ENCODE measurements at regions not wholly inside any gene's neighbourhood (a gene's known extent, or its start where the extent isn't known, plus 50 kb on each side); places are given as distances from the start of the nearest gene placed in this dataset.

GRCh38 chr11:92916299-92916698 is 53.2 kb upstream of the MTNR1B start:
- Mint-ChIP-seq H3K27ac (ENCODE audit: unreplicated experiment) (no peak overlapping the region), H3K4me3 (ENCODE audit: unreplicated experiment) (no peak overlapping the region), H3K4me1 (ENCODE audit: low read depth) (no peaks in the 10 kb centered on the region), H3K27me3 (ENCODE audit: low read depth) (peaks cover 8% of the 10 kb centered on the region), H3K9me3 (ENCODE audit: low read depth) (no peaks in the 10 kb centered on the region), H3K36me3 (ENCODE audit: low read depth) (no peaks in the 10 kb centered on the region)
- TF ChIP-seq, protein P1, sequence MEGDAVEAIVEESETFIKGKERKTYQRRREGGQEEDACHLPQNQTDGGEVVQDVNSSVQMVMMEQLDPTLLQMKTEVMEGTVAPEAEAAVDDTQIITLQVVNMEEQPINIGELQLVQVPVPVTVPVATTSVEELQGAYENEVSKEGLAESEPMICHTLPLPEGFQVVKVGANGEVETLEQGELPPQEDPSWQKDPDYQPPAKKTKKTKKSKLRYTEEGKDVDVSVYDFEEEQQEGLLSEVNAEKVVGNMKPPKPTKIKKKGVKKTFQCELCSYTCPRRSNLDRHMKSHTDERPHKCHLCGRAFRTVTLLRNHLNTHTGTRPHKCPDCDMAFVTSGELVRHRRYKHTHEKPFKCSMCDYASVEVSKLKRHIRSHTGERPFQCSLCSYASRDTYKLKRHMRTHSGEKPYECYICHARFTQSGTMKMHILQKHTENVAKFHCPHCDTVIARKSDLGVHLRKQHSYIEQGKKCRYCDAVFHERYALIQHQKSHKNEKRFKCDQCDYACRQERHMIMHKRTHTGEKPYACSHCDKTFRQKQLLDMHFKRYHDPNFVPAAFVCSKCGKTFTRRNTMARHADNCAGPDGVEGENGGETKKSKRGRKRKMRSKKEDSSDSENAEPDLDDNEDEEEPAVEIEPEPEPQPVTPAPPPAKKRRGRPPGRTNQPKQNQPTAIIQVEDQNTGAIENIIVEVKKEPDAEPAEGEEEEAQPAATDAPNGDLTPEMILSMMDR (IDR thresholded peaks at IDR 0.05): no peak
- no peak for DNase-seq (ENCODE audit: low spot score)

- H3K27me3 Mint-ChIP-seq (ENCODE audit: low read depth): peaks cover 15% of the 10 kb centered on the region
- TF ChIP-seq, protein P1 (IDR thresholded peaks at IDR 0.05): no peak
These were observed 51.5 kb upstream of the MTNR1B start for GRCh38 chr11:92917927-92918326.

GRCh38 chr11:92919048-92919447 is 50.4 kb upstream of the MTNR1B start:
- Mint-ChIP-seq H3K27me3 (ENCODE audit: low read depth) (peaks cover 16% of the 10 kb centered on the region), H3K4me1 (ENCODE audit: low read depth) (no peaks in the 10 kb centered on the region), H3K9me3 (ENCODE audit: low read depth) (no peaks in the 10 kb centered on the region), H3K36me3 (ENCODE audit: low read depth) (no peaks in the 10 kb centered on the region), H3K4me3 (ENCODE audit: unreplicated experiment) (no peak overlapping the region), H3K27ac (ENCODE audit: unreplicated experiment) (no peak overlapping the region)
- TF ChIP-seq, protein P1 (IDR thresholded peaks at IDR 0.05): no peak
- DNase-seq (ENCODE audit: low spot score): no peak

More at GRCh38 chr11:92917927-92918326, 51.5 kb upstream of the MTNR1B start:
- Mint-ChIP-seq H3K4me3 (ENCODE audit: unreplicated experiment) (no peak overlapping the region), H3K9me3 (ENCODE audit: low read depth) (no peaks in the 10 kb centered on the region), H3K27ac (ENCODE audit: unreplicated experiment) (no peak overlapping the region), H3K4me1 (ENCODE audit: low read depth) (no peaks in the 10 kb centered on the region), H3K36me3 (ENCODE audit: low read depth) (no peaks in the 10 kb centered on the region)
- DNase-seq (ENCODE audit: low spot score): no peak
